Neural cell (in vitro differentiated cells): ENCODE measurements at regions not wholly inside any gene's neighbourhood (a gene's known extent, or its start where the extent isn't known, plus 50 kb on each side); places are given as distances from the start of the nearest gene placed in this dataset.

ENCODE experiments used
- H2AFZ ChIP-seq: fragments of 200-600, 300-800 bp; sonication (generic), shearing (Covaris generic); 2 replicates; pipeline ENCODE4 v1.6.0; 2014; ENCODE audit warnings: low read depth, mild to moderate bottlenecking, antibody characterized with exemption, low read length, moderate library complexity
- H3F3A ChIP-seq: fragments of 200-600 bp; shearing (Covaris generic); 2 replicates; pipeline ENCODE4 v1.6.1; 2016; ENCODE audit warnings: mild to moderate bottlenecking, moderate library complexity, mixed read lengths, antibody characterized with exemption, low read length; ENCODE audit not compliant: insufficient read depth, poor library complexity, severe bottlenecking
- H3K27ac ChIP-seq: fragments of 200-600, 300-800 bp; sonication (generic), shearing (Covaris generic); 2 replicates; pipeline ENCODE4 v1.5.1; 2014; ENCODE audit warnings: mild to moderate bottlenecking, low read length, moderate library complexity
- H3K27me3 ChIP-seq: fragments of 300-800, 200-600 bp; sonication (generic), shearing (Covaris generic); 2 replicates; pipeline ENCODE4 v1.6.0; 2014; ENCODE audit warnings: mild to moderate bottlenecking, low read depth, low read length, moderate library complexity; ENCODE audit not compliant: insufficient read depth
- H3K36me3 ChIP-seq: fragments of 300-800, 200-600 bp; sonication (generic), shearing (Covaris generic); 2 replicates; pipeline ENCODE4 v1.5.1; 2014; ENCODE audit warnings: mild to moderate bottlenecking, antibody characterized with exemption, low read length, moderate library complexity; ENCODE audit not compliant: insufficient read depth
- H3K4me2 ChIP-seq: fragments of 300-800, 200-600 bp; sonication (generic), shearing (Covaris generic); 2 replicates; pipeline ENCODE4 v1.6.0; 2014; ENCODE audit warnings: mild to moderate bottlenecking, low read length
- H3K4me3 ChIP-seq: fragments of 300-800, 200-600 bp; sonication (generic), shearing (Covaris generic); 2 replicates; pipeline ENCODE4 v1.5.1; 2014; ENCODE audit warnings: mild to moderate bottlenecking, low read length, moderate library complexity
- H3K79me2 ChIP-seq: fragments of 200-600 bp; shearing (Covaris generic); replicated peaks from 2 replicates; pipeline ENCODE4 v1.6.0; 2014; ENCODE audit warnings: mild to moderate bottlenecking, low read length, moderate library complexity; ENCODE audit not compliant: insufficient read depth
- H3K9ac ChIP-seq: fragments of 300-800, 200-600 bp; sonication (generic), shearing (Covaris generic); 2 replicates; pipeline ENCODE4 v1.6.1; 2016; ENCODE audit warnings: mild to moderate bottlenecking, low read length, mixed read lengths
- H3K9me2 ChIP-seq: fragments of 200-600 bp; shearing (Covaris generic); 2 replicates; pipeline ENCODE4 v1.6.1; 2016; ENCODE audit warnings: mild to moderate bottlenecking, low read length, mixed read lengths; ENCODE audit not compliant: insufficient read depth
- H3K9me3 ChIP-seq: fragments of 200-600, 300-800 bp; sonication (generic), shearing (Covaris generic); 2 replicates; pipeline ENCODE4 v1.6.1; 2016; ENCODE audit warnings: mild to moderate bottlenecking, mixed run types, low read length, moderate library complexity, mixed read lengths
- H4K20me1 ChIP-seq: fragments of 200-600 bp; shearing (Covaris generic); 2 replicates; pipeline ENCODE4 v1.6.1; 2016; ENCODE audit warnings: mild to moderate bottlenecking, mixed run types; ENCODE audit not compliant: insufficient read depth
- CTCF ChIP-seq: fragments of 450-650 bp; IDR thresholded peaks from 2 replicates; pipeline ENCODE4 v1.5.1; 2014; ENCODE audit warnings: antibody characterized with exemption, mild to moderate bottlenecking, moderate library complexity; ENCODE audit not compliant: poor library complexity, severe bottlenecking
- EP300 ChIP-seq: fragments of 450-650 bp; conservative IDR thresholded peaks from 2 replicates; pipeline ENCODE4 v1.6.1; 2014; ENCODE audit warnings: antibody characterized with exemption, mild to moderate bottlenecking, moderate library complexity; ENCODE audit not compliant: poor library complexity, severe bottlenecking
- EZH2 ChIP-seq: fragments of 200-600, 300-800 bp; shearing (Covaris generic), sonication (generic); IDR thresholded peaks from 2 replicates; pipeline ENCODE4 v1.6.1; 2014; ENCODE audit warnings: antibody characterized with exemption, low read length, borderline replicate concordance, mild to moderate bottlenecking; ENCODE audit not compliant: insufficient read depth, poor library complexity, severe bottlenecking
- MXI1 ChIP-seq: fragments of 450-650 bp; conservative IDR thresholded peaks from 2 replicates; pipeline ENCODE4 v1.6.1; 2014; ENCODE audit warnings: antibody characterized with exemption, mild to moderate bottlenecking; ENCODE audit not compliant: poor library complexity, severe bottlenecking
- POLR2AphosphoS5 ChIP-seq: IDR thresholded peaks from 2 replicates; pipeline ENCODE4 v1.6.1; 2012
- RAD21 ChIP-seq: fragments of 450-650 bp; conservative IDR thresholded peaks from 2 replicates; pipeline ENCODE4 v1.6.1; 2014; ENCODE audit warnings: antibody characterized with exemption, mild to moderate bottlenecking, moderate library complexity
- REST ChIP-seq: IDR thresholded peaks from 2 replicates; pipeline ENCODE4 v1.6.1; 2012; ENCODE audit warnings: borderline replicate concordance
- SMC3 ChIP-seq: fragments of 450-650 bp; conservative IDR thresholded peaks from 2 replicates; pipeline ENCODE4 v1.6.1; 2014; ENCODE audit warnings: antibody characterized with exemption, mild to moderate bottlenecking, moderate library complexity; ENCODE audit not compliant: poor library complexity
- TAF1 ChIP-seq: IDR thresholded peaks from 2 replicates; pipeline ENCODE4 v1.6.1; 2012; ENCODE audit warnings: low read depth

- Histone ChIP-seq H3K9ac (no peak overlapping the region), H3K27ac (no peak overlapping the region), H3K79me2 (no peaks in the 10 kb centered on the region), H3K36me3 (no peaks in the 10 kb centered on the region), H3F3A (no peaks in the 10 kb centered on the region), H4K20me1 (no peaks in the 10 kb centered on the region), H3K4me2 (no peak overlapping the region), H3K27me3 (no peaks in the 10 kb centered on the region), H2AFZ (no peak overlapping the region), H3K9me3 (no peaks in the 10 kb centered on the region), H3K4me3 (no peak overlapping the region), H3K9me2 (no peaks in the 10 kb centered on the region)
- TF ChIP-seq EZH2 = no peak
- no peak for TF ChIP-seq SMC3
- TF ChIP-seq RAD21 = no peak
- TF ChIP-seq EP300 = no peak
- TF ChIP-seq CTCF = no peak
- TF ChIP-seq TAF1 = no peak
- no peak for TF ChIP-seq MXI1
- TF ChIP-seq POLR2AphosphoS5 = no peak
- TF ChIP-seq REST = no peak
These were observed 1301.4 kb upstream of the PIK3C3 start for GRCh38 chr18:40653682-40654081.

GRCh38 chr18:40652321-40652720, 1302.7 kb upstream of the PIK3C3 start:
- Histone ChIP-seq H3K36me3 (no peaks in the 10 kb centered on the region), H2AFZ (no peak overlapping the region), H3K27me3 (no peaks in the 10 kb centered on the region), H3K9me2 (no peaks in the 10 kb centered on the region), H3F3A (no peaks in the 10 kb centered on the region), H3K9me3 (no peaks in the 10 kb centered on the region), H3K27ac (no peak overlapping the region), H3K79me2 (no peaks in the 10 kb centered on the region), H3K9ac (no peak overlapping the region), H3K4me2 (no peak overlapping the region), H4K20me1 (no peaks in the 10 kb centered on the region), H3K4me3 (no peak overlapping the region)
- TF ChIP-seq SMC3 (no peak), MXI1 (no peak), REST (no peak), TAF1 (no peak), RAD21 (no peak), EP300 (no peak), CTCF (no peak), EZH2 (no peak), POLR2AphosphoS5 (no peak)
